Mesenchymal stem cell (in vitro differentiated cells and primary cell): ENCODE measurements at regions not wholly inside any gene's neighbourhood (a gene's known extent, or its start where the extent isn't known, plus 50 kb on each side); places are given as distances from the start of the nearest gene placed in this dataset.

Experiments
- DNase-seq: peaks from one replicate; pipeline ENCODE4 v3.0.0-alpha.2; 2013
- H2AFZ ChIP-seq: one replicate; pipeline ENCODE4 v1.6.1; 2013; ENCODE audit warnings: low read depth, mild to moderate bottlenecking, control low read depth, inconsistent platforms, low read length, moderate library complexity
- H2AK5ac ChIP-seq: 2 replicates; pipeline ENCODE4 v1.6.1; 2013; ENCODE audit warnings: low read length, moderate library complexity, mild to moderate bottlenecking, inconsistent platforms; ENCODE audit not compliant: severe bottlenecking
- H2BK120ac ChIP-seq: one replicate; pipeline ENCODE4 v1.6.1; 2013; ENCODE audit warnings: low read depth, mild to moderate bottlenecking, inconsistent platforms, low read length, moderate library complexity
- H2BK12ac ChIP-seq, 2 experiments: one replicate each; pipeline ENCODE4 v1.6.1; 2013; ENCODE audit warnings: inconsistent platforms in 2 of 2, low read length in 2 of 2, mild to moderate bottlenecking in 2 of 2, moderate library complexity in 2 of 2, control low read depth in 1 of 2
- H2BK15ac ChIP-seq: one replicate; pipeline ENCODE4 v1.6.1; 2013; ENCODE audit warnings: mild to moderate bottlenecking, low read depth, inconsistent platforms; ENCODE audit not compliant: poor library complexity, severe bottlenecking
- H2BK5ac ChIP-seq: 2 replicates; pipeline ENCODE4 v1.6.1; 2013; ENCODE audit warnings: low read depth, mild to moderate bottlenecking, low read length, control low read depth, inconsistent platforms; ENCODE audit not compliant: poor library complexity, severe bottlenecking
- H3K14ac ChIP-seq, 2 experiments: one replicate each; pipeline ENCODE4 v1.6.1; 2013; ENCODE audit warnings: inconsistent platforms in 2 of 2, low read length in 2 of 2, control low read depth in 1 of 2, mild to moderate bottlenecking in 1 of 2, moderate library complexity in 1 of 2
- H3K18ac ChIP-seq, 2 experiments: one replicate each; pipeline ENCODE4 v1.6.1; 2013; ENCODE audit warnings: inconsistent platforms in 2 of 2, low read length in 2 of 2, control low read depth in 1 of 2, low read depth in 1 of 2, mild to moderate bottlenecking in 1 of 2
- H3K23ac ChIP-seq, 2 experiments: one replicate each; pipeline ENCODE4 v1.6.1; 2013; ENCODE audit warnings: inconsistent platforms in 2 of 2, low read length in 2 of 2, mild to moderate bottlenecking in 2 of 2, moderate library complexity in 2 of 2, control low read depth in 1 of 2
- H3K27ac ChIP-seq: 2 replicates; pipeline ENCODE4 v1.5.1; 2013; ENCODE audit warnings: mild to moderate bottlenecking, moderate library complexity, low read length, control low read depth, inconsistent platforms; ENCODE audit not compliant: poor library complexity, severe bottlenecking
- H3K27me3 ChIP-seq, 2 experiments: 2 replicates each; pipeline versions ENCODE4 v1.6.1 to v1.7.0; 2013; ENCODE audit warnings: low read length in 2 of 2, mild to moderate bottlenecking in 2 of 2, moderate library complexity in 2 of 2, control low read depth in 1 of 2, inconsistent platforms in 1 of 2; ENCODE audit not compliant: control insufficient read depth in 1 of 2, insufficient read depth in 1 of 2
- H3K36me3 ChIP-seq, 2 experiments: 2 replicates each; pipeline versions ENCODE4 v1.6.1 to v1.7.0; 2013; ENCODE audit warnings: low read length in 2 of 2, control low read depth in 1 of 2, inconsistent platforms in 1 of 2, low read depth in 1 of 2, mild to moderate bottlenecking in 1 of 2; ENCODE audit not compliant: insufficient read depth in 2 of 2, control insufficient read depth in 1 of 2
- H3K4ac ChIP-seq, 2 experiments: one replicate each; pipeline ENCODE4 v1.6.1; 2013; ENCODE audit warnings: inconsistent platforms in 2 of 2, low read length in 2 of 2, mild to moderate bottlenecking in 2 of 2, moderate library complexity in 2 of 2, control low read depth in 1 of 2, low read depth in 1 of 2
- H3K4me1 ChIP-seq: 2 replicates; pipeline ENCODE4 v1.6.1; 2013; ENCODE audit warnings: low read depth, low read length, control low read depth; ENCODE audit not compliant: control insufficient read depth, insufficient read depth
- H3K4me2 ChIP-seq: 2 replicates; pipeline ENCODE4 v1.6.1; 2013; ENCODE audit warnings: low read length, mild to moderate bottlenecking, inconsistent platforms; ENCODE audit not compliant: poor library complexity, severe bottlenecking
- H3K4me3 ChIP-seq, 2 experiments: 2 replicates each; pipeline versions ENCODE4 v1.5.1 to v1.7.0; 2013; ENCODE audit warnings: low read length in 2 of 2, mild to moderate bottlenecking in 2 of 2, control low read depth in 1 of 2, low read depth in 1 of 2; ENCODE audit not compliant: insufficient read depth in 1 of 2
- H3K79me1 ChIP-seq: replicated peaks from 2 replicates; pipeline ENCODE4 v1.6.1; 2013; ENCODE audit warnings: mild to moderate bottlenecking, control low read depth, low read length, inconsistent platforms; ENCODE audit not compliant: poor library complexity, severe bottlenecking
- H3K9ac ChIP-seq: 2 replicates; pipeline ENCODE4 v1.7.0; 2013; ENCODE audit warnings: mild to moderate bottlenecking, low read length, moderate library complexity
- H3K9me3 ChIP-seq: 2 replicates; pipeline ENCODE4 v1.7.0; 2013; ENCODE audit warnings: mild to moderate bottlenecking, low read length; ENCODE audit not compliant: control insufficient read depth
- H4K8ac ChIP-seq: one replicate; pipeline ENCODE4 v1.6.1; 2013; ENCODE audit warnings: inconsistent platforms, mild to moderate bottlenecking, low read length, moderate library complexity
- H4K91ac ChIP-seq: one replicate; pipeline ENCODE4 v1.6.1; 2013; ENCODE audit warnings: mild to moderate bottlenecking, low read length, inconsistent platforms
- WGBS: methylation state at CpG from one replicate; pipeline ENCODE4 v1.1.7; 2013; ENCODE audit warnings: mixed read lengths; 5-methylcytosine and 5-hydroxymethylcytosine counted together

GRCh38 chr4:83855044-83855443, 319.1 kb downstream of the GPAT3 start:
- Histone ChIP-seq H3K27me3 (no peaks in the 10 kb centered on the region), H3K4me2 (no peak overlapping the region), H2BK15ac (no peak overlapping the region), H2BK5ac (no peak overlapping the region), H4K91ac (no peak overlapping the region), H3K9me3 (no peaks in the 10 kb centered on the region), H3K18ac (peak overlapping the region in 1 of 2 experiments; percentile 14), H2BK12ac (no peak overlapping the region), H3K9ac (no peak overlapping the region), H3K4me1 (peaks cover 7% of the 10 kb centered on the region), H3K79me1 (no peaks in the 10 kb centered on the region), H2AFZ (peak overlapping the region; percentile 24), H3K36me3 (no peaks in the 10 kb centered on the region), H3K4me3 (no peak overlapping the region), H4K8ac (no peak overlapping the region), H2AK5ac (peak overlapping the region; percentile 46), H3K14ac (no peak overlapping the region), H3K23ac (no peak overlapping the region), H3K4ac (no peak overlapping the region), H3K27ac (peak overlapping the region; percentile 80), H2BK120ac (no peak overlapping the region)
- DNase-seq, result peak; percentile 87
- WGBS, result 36% methylated on average over 6 of the region's 6 CpGs

GRCh38 chr4:83852085-83852451, 316.2 kb downstream of the GPAT3 start:
- Histone ChIP-seq H2AK5ac (no peak overlapping the region), H3K23ac (no peak overlapping the region), H3K36me3 (no peaks in the 10 kb centered on the region), H3K18ac (no peak overlapping the region), H2BK15ac (no peak overlapping the region), H3K79me1 (no peaks in the 10 kb centered on the region), H3K14ac (no peak overlapping the region), H3K4me2 (no peak overlapping the region), H3K27ac (peak overlapping the region; percentile 100), H3K9ac (no peak overlapping the region), H2BK120ac (no peak overlapping the region), H2BK12ac (no peak overlapping the region), H3K9me3 (no peaks in the 10 kb centered on the region), H2AFZ (no peak overlapping the region), H3K4me3 (no peak overlapping the region), H3K4me1 (peaks cover 7% of the 10 kb centered on the region), H4K8ac (no peak overlapping the region), H3K27me3 (no peaks in the 10 kb centered on the region), H2BK5ac (no peak overlapping the region), H3K4ac (no peak overlapping the region), H4K91ac (no peak overlapping the region)
- no CpG with 5 or more reads among the region's 1 CpG for WGBS
- DNase-seq, result peak; percentile 50

- no peak overlapping the region for H4K91ac ChIP-seq
- no peak overlapping the region for H3K9ac ChIP-seq
- no peak overlapping the region for H3K23ac ChIP-seq
- H2BK120ac ChIP-seq, result no peak overlapping the region
- DNase-seq, result peak; percentile 24
- H4K8ac ChIP-seq, result no peak overlapping the region
- H3K79me1 ChIP-seq, result no peaks in the 10 kb centered on the region
- H3K4me3 ChIP-seq, result no peak overlapping the region
- H3K14ac ChIP-seq, result no peak overlapping the region
- peak overlapping the region; percentile 100 for H3K27ac ChIP-seq
- H2BK15ac ChIP-seq, result no peak overlapping the region
- peaks cover 7% of the 10 kb centered on the region for H3K4me1 ChIP-seq
- H2BK12ac ChIP-seq, result no peak overlapping the region
- no peaks in the 10 kb centered on the region for H3K27me3 ChIP-seq
- H2BK5ac ChIP-seq, result peak overlapping the region; percentile 98
- peak overlapping the region; percentile 50 for H3K4me2 ChIP-seq
- H3K4ac ChIP-seq, result no peak overlapping the region
- H3K36me3 ChIP-seq, result no peaks in the 10 kb centered on the region
- peak overlapping the region in 1 of 2 experiments; percentile 21 for H3K18ac ChIP-seq
- H3K9me3 ChIP-seq, result no peaks in the 10 kb centered on the region
- H2AFZ ChIP-seq, result peak overlapping the region; percentile 42
- peak overlapping the region; percentile 99 for H2AK5ac ChIP-seq
- WGBS, result 28% methylated on average over 10 of the region's 10 CpGs
These were observed 315.6 kb downstream of the GPAT3 start for GRCh38 chr4:83851261-83852084.

- Histone ChIP-seq H3K9ac (no peak overlapping the region), H4K91ac (no peak overlapping the region), H2BK5ac (no peak overlapping the region), H3K18ac (peak overlapping the region in 1 of 2 experiments; percentile 90), H3K27ac (peak overlapping the region; percentile 100), H3K4ac (no peak overlapping the region), H2BK12ac (peak overlapping the region in 1 of 2 experiments; percentile 52), H3K4me2 (no peak overlapping the region), H3K4me3 (no peak overlapping the region), H2AK5ac (no peak overlapping the region), H2BK15ac (no peak overlapping the region), H3K27me3 (peaks cover 0 to 4% of the 10 kb centered on the region in 2 experiments), H3K23ac (no peak overlapping the region), H3K4me1 (peaks cover 6% of the 10 kb centered on the region), H3K36me3 (no peaks in the 10 kb centered on the region), H4K8ac (no peak overlapping the region), H3K79me1 (no peaks in the 10 kb centered on the region), H3K14ac (peak overlapping the region in 1 of 2 experiments; percentile 41), H2BK120ac (no peak overlapping the region), H3K9me3 (no peaks in the 10 kb centered on the region), H2AFZ (no peak overlapping the region)
- 46% methylated on average over 6 of the region's 6 CpGs for WGBS
- no peak for DNase-seq
These were observed 314.5 kb downstream of the GPAT3 start for GRCh38 chr4:83850435-83850834.
